ENCODE measurements at regions not wholly inside any gene's neighbourhood (a gene's known extent, or its start where the extent isn't known, plus 50 kb on each side); places are given as distances from the start of the nearest gene placed in this dataset.

GRCh38 chr6:150651808-150652470, 52.3 kb downstream of the PLEKHG1 start:
- peaks cover 76% of the 10 kb centered on the region for H3K4me1 ChIP-seq (ENCODE audit: insufficient read depth, low read length, poor library complexity, severe bottlenecking)
- no peaks in the 10 kb centered on the region for H4K20me1 ChIP-seq (ENCODE audit: insufficient read depth, low read length, poor library complexity, severe bottlenecking)
- H3K27me3 ChIP-seq (ENCODE audit: insufficient read depth, low read length, poor library complexity, severe bottlenecking): no peaks in the 10 kb centered on the region
- no peak overlapping the region for H2AFZ ChIP-seq (ENCODE audit: low read length)
- H3K36me3 ChIP-seq (ENCODE audit: insufficient read depth, low read length): peaks cover 14% of the 10 kb centered on the region; the same call in 1 of the 2 replicates
- peak overlapping the region; percentile 54 for H3K4me2 ChIP-seq (ENCODE audit: low read depth, low read length, poor library complexity, severe bottlenecking)
- no peaks in the 10 kb centered on the region for H3K9me3 ChIP-seq (ENCODE audit: insufficient read depth, low read depth, low read length)
- H3K79me2 ChIP-seq (ENCODE audit: insufficient read depth, low read length): peaks cover 72% of the 10 kb centered on the region
- H3K4me3 ChIP-seq (ENCODE audit: low read length, poor library complexity, severe bottlenecking): peak overlapping the region; percentile 14
- no peaks in the 10 kb centered on the region for H3K9me2 ChIP-seq (replicated peaks; ENCODE audit: low read depth, low read length)
- TF ChIP-seq EZH2phosphoT487 (IDR thresholded peaks at IDR 0.05; ENCODE audit: borderline replicate concordance): no peak
- TF ChIP-seq CTCF (conservative IDR thresholded peaks at IDR 0.05; ENCODE audit: low read length): no peak
- H3F3A ChIP-seq (ENCODE audit: low read depth): peaks cover 7% of the 10 kb centered on the region
- H3K9ac ChIP-seq (ENCODE audit: low read depth, low read length, poor library complexity, severe bottlenecking): peak overlapping the region; percentile 56

- H4K20me1 ChIP-seq (ENCODE audit: insufficient read depth, low read length, poor library complexity, severe bottlenecking): no peaks in the 10 kb centered on the region
- peaks cover 7% of the 10 kb centered on the region for H3F3A ChIP-seq (ENCODE audit: low read depth)
- no peak for TF ChIP-seq EZH2phosphoT487 (IDR thresholded peaks at IDR 0.05; ENCODE audit: borderline replicate concordance)
- no peak for TF ChIP-seq CTCF (conservative IDR thresholded peaks at IDR 0.05; ENCODE audit: low read length)
- H3K9me2 ChIP-seq (replicated peaks; ENCODE audit: low read depth, low read length): no peaks in the 10 kb centered on the region
- peak overlapping the region; percentile 56 for H3K9ac ChIP-seq (ENCODE audit: low read depth, low read length, poor library complexity, severe bottlenecking)
- H3K36me3 ChIP-seq (ENCODE audit: insufficient read depth, low read length): peaks cover 17% of the 10 kb centered on the region; the same call in 1 of the 2 replicates
- H3K9me3 ChIP-seq (ENCODE audit: insufficient read depth, low read depth, low read length): no peaks in the 10 kb centered on the region
- H3K4me2 ChIP-seq (ENCODE audit: low read depth, low read length, poor library complexity, severe bottlenecking): peak overlapping the region; percentile 54
- peaks cover 72% of the 10 kb centered on the region for H3K4me1 ChIP-seq (ENCODE audit: insufficient read depth, low read length, poor library complexity, severe bottlenecking)
- H3K4me3 ChIP-seq (ENCODE audit: low read length, poor library complexity, severe bottlenecking): no peak overlapping the region
- no peak overlapping the region for H2AFZ ChIP-seq (ENCODE audit: low read length)
- H3K27me3 ChIP-seq (ENCODE audit: insufficient read depth, low read length, poor library complexity, severe bottlenecking): no peaks in the 10 kb centered on the region
- peaks cover 72% of the 10 kb centered on the region for H3K79me2 ChIP-seq (ENCODE audit: insufficient read depth, low read length)
These were observed 53.3 kb downstream of the PLEKHG1 start for GRCh38 chr6:150652848-150653613.

- Histone ChIP-seq H3F3A (ENCODE audit: low read depth) (peaks cover 7% of the 10 kb centered on the region), H3K4me3 (ENCODE audit: low read length, poor library complexity, severe bottlenecking) (no peak overlapping the region), H4K20me1 (ENCODE audit: insufficient read depth, low read length, poor library complexity, severe bottlenecking) (no peaks in the 10 kb centered on the region), H3K4me2 (ENCODE audit: low read depth, low read length, poor library complexity, severe bottlenecking) (no peak overlapping the region), H3K4me1 (ENCODE audit: insufficient read depth, low read length, poor library complexity, severe bottlenecking) (peaks cover 74% of the 10 kb centered on the region), H3K9ac (ENCODE audit: low read depth, low read length, poor library complexity, severe bottlenecking) (no peak overlapping the region), H3K9me2 (replicated peaks; ENCODE audit: low read depth, low read length) (no peaks in the 10 kb centered on the region), H3K9me3 (ENCODE audit: insufficient read depth, low read depth, low read length) (no peaks in the 10 kb centered on the region), H3K79me2 (ENCODE audit: insufficient read depth, low read length) (peaks cover 72% of the 10 kb centered on the region), H2AFZ (ENCODE audit: low read length) (no peak overlapping the region), H3K36me3 (ENCODE audit: insufficient read depth, low read length) (peaks cover 17% of the 10 kb centered on the region; the same call in 1 of the 2 replicates), H3K27me3 (ENCODE audit: insufficient read depth, low read length, poor library complexity, severe bottlenecking) (no peaks in the 10 kb centered on the region)
- no peak for TF ChIP-seq EZH2phosphoT487 (IDR thresholded peaks at IDR 0.05; ENCODE audit: borderline replicate concordance)
These were observed 54.9 kb downstream of the PLEKHG1 start for GRCh38 chr6:150654608-150655007.

Data from Loucy (cell line).